GM12873 (cell line): ENCODE measurements at regions not wholly inside any gene's neighbourhood (a gene's known extent, or its start where the extent isn't known, plus 50 kb on each side); places are given as distances from the start of the nearest gene placed in this dataset.

Source experiments
- TF ChIP-seq, protein P1 (sequence below): IDR thresholded peaks from 2 replicates; pipeline ENCODE4 v1.5.1; 2012; ENCODE audit warnings: low read depth, mild to moderate bottlenecking, moderate library complexity, low read length, control low read depth; ENCODE audit not compliant: insufficient read depth; ENCODE audit errors: missing control alignments

GRCh38 chr4:79121223-79121622 lies 182.0 kb upstream of the PAQR3 start:
- TF ChIP-seq, protein P1, sequence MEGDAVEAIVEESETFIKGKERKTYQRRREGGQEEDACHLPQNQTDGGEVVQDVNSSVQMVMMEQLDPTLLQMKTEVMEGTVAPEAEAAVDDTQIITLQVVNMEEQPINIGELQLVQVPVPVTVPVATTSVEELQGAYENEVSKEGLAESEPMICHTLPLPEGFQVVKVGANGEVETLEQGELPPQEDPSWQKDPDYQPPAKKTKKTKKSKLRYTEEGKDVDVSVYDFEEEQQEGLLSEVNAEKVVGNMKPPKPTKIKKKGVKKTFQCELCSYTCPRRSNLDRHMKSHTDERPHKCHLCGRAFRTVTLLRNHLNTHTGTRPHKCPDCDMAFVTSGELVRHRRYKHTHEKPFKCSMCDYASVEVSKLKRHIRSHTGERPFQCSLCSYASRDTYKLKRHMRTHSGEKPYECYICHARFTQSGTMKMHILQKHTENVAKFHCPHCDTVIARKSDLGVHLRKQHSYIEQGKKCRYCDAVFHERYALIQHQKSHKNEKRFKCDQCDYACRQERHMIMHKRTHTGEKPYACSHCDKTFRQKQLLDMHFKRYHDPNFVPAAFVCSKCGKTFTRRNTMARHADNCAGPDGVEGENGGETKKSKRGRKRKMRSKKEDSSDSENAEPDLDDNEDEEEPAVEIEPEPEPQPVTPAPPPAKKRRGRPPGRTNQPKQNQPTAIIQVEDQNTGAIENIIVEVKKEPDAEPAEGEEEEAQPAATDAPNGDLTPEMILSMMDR: no peak

- TF ChIP-seq, protein P1: no peak
These were observed 167.8 kb upstream of the PAQR3 start for GRCh38 chr4:79107014-79107413.

GRCh38 chr4:79088946-79089691 lies 149.9 kb upstream of the PAQR3 start:
- TF ChIP-seq, protein P1: no peak

DNA sequence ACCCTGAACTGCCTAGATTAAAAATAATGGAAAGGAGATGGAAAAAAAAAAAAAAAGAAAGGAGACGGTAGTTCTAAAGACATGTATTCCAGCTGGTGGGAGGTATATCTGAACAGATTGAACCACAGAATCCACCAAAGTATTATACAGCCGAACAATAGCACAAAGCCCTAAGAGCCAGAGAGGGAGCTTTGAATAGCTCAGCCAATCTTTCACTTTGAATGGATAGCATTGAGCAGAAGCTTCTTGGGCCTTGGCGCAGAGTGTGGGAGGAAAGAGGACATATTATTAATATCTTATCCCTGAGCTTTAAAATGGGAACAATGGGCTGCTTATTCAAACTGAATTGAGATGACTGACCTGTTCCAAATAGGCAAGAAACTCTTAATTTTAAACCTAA lies 147.8 kb upstream of the PAQR3 start:
- TF ChIP-seq, protein P1: no peak

GRCh38 chr4:79083406-79084010 lies 144.3 kb upstream of the PAQR3 start:
- TF ChIP-seq, protein P1: no peak

DNA sequence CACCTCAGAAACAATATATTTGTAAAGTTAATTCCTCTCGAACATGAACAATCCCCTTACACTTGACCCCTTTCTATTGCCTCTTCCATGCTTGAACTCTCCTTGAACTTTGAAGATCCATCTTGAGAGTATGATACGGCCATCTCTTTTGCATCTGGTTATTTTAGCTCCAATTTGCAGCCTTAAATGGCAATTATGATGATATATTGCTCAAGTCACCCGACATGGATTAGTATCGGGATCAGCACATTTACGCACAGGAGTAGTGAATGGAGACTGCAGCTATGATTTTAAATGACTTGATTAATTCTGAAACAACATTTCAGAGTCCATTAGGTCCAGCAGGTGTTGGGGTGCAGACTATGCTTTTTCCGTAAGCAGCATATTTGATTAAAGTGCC lies 143.8 kb upstream of the PAQR3 start:
- TF ChIP-seq, protein P1: no peak

DNA sequence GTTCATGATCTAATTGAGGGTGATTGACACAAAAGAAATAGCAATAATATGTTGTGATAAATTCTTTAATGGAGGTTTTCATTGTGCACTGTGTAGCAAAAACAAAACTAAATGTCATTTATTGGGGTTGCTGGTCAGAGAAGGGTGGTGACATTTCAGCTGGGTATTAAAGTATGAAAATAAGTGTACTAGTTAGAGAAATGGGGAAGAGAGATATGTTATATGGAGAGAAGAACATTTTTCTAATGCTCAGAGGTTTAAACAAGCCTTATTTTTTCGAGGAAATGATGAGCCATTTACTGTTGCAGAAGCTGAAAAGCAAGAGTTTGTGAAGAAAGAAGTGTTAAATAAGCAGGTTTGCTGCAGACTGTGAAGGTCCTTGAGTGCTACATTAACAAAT lies 142.7 kb upstream of the PAQR3 start:
- TF ChIP-seq, protein P1: no peak
